Testis (tissue), 2 donors: ENCODE measurements at regions not wholly inside any gene's neighbourhood (a gene's known extent, or its start where the extent isn't known, plus 50 kb on each side); places are given as distances from the start of the nearest gene placed in this dataset.

ENCODE experiments used
- POLR2A ChIP-seq: fragments of 450-650 bp; IDR thresholded peaks from one replicate; pipeline ENCODE4 v1.6.1; 2017; ENCODE audit warnings: antibody characterized with exemption, mild to moderate bottlenecking, moderate library complexity
- TF ChIP-seq, protein P1 (sequence below), 3 experiments: fragments of 450-650 bp in 2 of 3; fragments of 200-600 bp in 1 of 3; sonication (generic) in 1 of 3; IDR thresholded peaks; one replicate each; pipeline ENCODE4 v1.5.1; 2016 to 2019; ENCODE audit warnings: antibody characterized with exemption in 3 of 3, mild to moderate bottlenecking in 2 of 3, moderate library complexity in 1 of 3

- TF ChIP-seq POLR2A, result no peak
- TF ChIP-seq, protein P1, sequence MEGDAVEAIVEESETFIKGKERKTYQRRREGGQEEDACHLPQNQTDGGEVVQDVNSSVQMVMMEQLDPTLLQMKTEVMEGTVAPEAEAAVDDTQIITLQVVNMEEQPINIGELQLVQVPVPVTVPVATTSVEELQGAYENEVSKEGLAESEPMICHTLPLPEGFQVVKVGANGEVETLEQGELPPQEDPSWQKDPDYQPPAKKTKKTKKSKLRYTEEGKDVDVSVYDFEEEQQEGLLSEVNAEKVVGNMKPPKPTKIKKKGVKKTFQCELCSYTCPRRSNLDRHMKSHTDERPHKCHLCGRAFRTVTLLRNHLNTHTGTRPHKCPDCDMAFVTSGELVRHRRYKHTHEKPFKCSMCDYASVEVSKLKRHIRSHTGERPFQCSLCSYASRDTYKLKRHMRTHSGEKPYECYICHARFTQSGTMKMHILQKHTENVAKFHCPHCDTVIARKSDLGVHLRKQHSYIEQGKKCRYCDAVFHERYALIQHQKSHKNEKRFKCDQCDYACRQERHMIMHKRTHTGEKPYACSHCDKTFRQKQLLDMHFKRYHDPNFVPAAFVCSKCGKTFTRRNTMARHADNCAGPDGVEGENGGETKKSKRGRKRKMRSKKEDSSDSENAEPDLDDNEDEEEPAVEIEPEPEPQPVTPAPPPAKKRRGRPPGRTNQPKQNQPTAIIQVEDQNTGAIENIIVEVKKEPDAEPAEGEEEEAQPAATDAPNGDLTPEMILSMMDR (IDR thresholded peaks at IDR 0.05), result no peak
These were observed 328.7 kb upstream of the ZFP42 start for GRCh38 chr4:187666697-187667494.
